ENCODE measurements at regions not wholly inside any gene's neighbourhood (a gene's known extent, or its start where the extent isn't known, plus 50 kb on each side); places are given as distances from the start of the nearest gene placed in this dataset.
"Not testable (repeated sequence)": the region's sequence is repeated elsewhere in the genome, so short reads cannot be mapped to it uniquely, and the experiment has no call there.

- no peak for DNase-seq
Measured at GRCh38 chr3:38964646-38965045, 87.1 kb downstream of the SCN11A start.

DNA sequence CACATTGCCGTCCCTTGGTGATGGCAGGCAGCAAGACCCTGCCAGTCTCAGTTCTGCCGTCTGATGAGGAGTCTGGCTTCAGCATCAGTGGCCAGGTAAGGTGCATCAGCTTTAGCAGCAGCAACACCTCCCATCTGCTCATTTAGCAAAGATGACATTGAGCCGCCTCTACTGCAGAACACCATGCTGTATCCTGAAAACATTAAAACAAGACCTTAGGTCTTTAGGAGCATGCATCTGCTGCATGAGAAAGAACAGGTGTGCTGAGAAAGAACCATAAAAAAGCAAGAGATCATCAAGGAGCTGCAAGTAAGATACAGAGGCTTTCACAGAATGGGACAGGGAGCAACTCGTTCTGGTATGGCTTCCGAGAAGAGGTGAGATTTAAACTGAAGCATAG lies 87.5 kb downstream of the SCN11A start:
- no peak for DNase-seq

DNA sequence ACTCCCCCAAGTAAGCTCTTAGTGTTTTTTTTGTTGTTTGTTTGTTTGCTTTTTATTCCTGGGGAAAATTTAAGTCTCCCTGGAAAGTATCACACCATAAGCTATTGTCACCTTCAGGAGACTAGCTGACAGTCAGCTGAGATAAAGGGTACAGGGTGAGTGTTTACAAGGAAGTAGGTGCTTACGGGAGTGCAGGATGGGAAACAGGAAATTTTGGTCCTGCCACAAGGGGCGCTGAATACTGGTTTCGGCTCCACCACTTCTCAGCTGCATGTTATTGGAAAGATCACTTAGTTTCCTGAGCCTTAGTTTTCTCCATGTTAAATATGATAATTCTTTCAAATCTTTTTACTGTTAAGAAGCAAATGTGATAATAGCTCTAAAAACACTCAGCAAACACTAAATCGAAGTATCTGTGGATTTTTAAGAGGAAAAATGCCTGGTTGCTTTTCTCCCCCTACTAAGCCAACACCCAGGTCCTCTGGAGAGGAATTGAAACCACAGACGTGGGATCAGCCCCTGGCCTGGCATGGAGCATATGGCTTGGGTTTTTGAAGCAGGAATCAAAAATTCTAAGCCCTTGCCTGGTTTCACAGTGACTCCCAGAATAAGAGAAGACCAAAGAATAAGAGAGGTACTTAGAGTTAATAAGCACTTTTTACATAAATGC lies 90.7 kb downstream of the SCN11A start:
- DNase-seq, result no peak

DNA sequence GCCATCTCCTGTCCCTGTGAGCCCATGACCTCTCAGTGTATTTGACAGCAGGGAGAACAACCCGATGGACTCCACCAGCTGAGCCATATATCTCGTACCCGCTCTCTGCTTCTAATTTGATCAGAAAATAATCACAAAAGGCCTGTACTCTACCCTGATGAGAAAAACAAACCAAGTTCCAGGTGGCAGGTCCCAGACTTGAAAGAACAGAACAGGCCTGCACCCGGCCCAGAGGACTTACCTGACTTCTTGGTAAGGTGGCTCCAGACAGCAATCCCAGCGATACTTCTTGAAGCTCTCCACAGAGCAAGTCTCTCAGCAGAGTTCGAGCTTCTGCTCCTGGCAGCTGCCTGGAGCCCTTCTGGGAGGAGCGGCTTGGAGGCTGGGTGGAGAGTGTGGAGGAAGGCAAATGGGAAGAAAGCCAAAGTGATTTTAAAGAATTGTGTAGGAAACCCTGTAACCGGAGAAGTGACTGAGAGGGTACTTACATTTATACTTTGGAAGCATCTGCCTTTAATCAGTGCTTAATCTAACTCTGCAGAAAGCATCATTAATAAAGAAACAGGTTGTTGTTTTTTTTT lies 91.6 kb downstream of the SCN11A start:
- DNase-seq, result no peak

DNA sequence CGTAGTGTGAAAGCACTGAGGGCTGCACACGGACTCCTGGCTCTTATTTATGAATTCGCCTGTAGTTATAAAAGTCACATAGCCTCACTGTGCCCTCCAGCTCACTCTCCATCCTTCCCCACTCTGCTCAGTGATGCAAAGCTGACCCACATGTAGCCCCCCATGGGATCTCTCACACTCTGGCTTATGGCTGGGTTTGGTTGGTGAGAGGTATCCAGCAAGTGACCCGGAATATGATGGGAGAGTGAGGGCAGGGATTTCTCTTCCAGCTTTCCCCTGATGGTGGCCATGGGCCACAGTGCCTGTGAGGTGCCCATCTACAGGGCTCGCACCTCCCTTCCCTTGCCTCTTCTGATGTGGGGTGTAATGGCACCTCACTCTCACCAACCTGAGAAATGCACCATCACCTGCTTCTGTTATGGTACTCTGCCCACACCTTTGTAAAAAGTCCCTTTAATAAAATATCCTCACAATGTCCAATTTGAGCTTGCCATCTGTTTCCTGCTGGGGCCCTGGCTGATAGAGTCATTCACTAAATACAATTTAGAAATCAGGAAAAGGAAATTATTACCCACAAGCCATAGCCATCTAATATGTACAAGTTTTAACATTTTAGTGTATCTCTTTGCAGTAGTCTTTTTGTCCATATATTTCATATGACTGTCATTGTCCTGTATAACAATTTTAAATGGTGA lies 93.6 kb downstream of the SCN11A start:
- DNase-seq, result no peak

- no peak for DNase-seq
Measured at GRCh38 chr3:38957296-38957695, 94.4 kb downstream of the SCN11A start.

- DNase-seq, result no peak
Measured at GRCh38 chr3:38952721-38953120, 99.0 kb downstream of the SCN11A start.

- not testable (repeated sequence) for DNase-seq
Measured at GRCh38 chr3:38951167-38951566, 100.6 kb downstream of the SCN11A start.

DNA sequence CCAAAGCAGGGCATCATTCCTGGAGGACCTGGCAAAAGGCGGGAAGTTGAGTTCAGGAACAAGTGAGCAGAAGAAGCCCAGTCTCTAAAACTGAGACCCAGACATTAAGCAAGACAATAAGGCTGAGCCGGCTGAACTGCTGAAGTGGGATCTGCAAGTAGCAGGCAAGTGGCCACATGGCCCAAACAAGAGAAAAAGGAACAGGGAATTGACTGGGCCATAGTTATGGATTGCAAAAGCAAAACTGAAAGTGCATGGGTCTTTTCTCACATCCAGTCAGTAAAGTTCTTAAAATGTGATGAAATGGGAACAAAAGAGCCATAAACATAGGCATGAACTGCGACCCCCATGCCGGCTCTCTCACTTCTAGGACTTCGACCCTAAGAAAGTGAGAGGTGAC lies 101.2 kb downstream of the SCN11A start:
- no peak for DNase-seq

- no peak for DNase-seq
Measured at GRCh38 chr3:38949994-38950393, 101.8 kb downstream of the SCN11A start.

DNA sequence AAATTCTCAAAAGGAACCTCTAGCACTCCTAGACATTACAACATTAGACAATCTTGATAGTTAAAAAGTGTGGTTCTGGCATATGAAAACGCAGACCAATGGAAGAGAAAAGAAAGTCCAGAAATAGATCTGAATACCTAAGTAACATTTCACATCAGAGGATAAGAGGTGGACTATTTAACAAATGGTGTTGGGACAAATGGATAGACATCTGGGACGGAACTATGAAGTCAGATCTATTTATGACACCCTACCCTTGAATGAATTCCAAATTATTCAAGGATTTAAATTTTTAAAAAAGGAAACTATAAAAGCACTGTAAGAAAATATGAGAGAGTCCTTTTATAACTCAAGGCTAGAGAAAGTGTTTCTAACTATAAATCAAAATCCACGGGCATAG lies 111.3 kb downstream of the SCN11A start:
- DNase-seq, result no peak

- DNase-seq, result no peak
Measured at GRCh38 chr3:38925351-38925750, 109.3 kb upstream of the SCN10A start.

- no peak for DNase-seq
Measured at GRCh38 chr3:38916706-38917105, 100.7 kb upstream of the SCN10A start.

- DNase-seq, result no peak
Measured at GRCh38 chr3:38907426-38907825, 91.4 kb upstream of the SCN10A start.

- no peak for DNase-seq
Measured at GRCh38 chr3:38890426-38890825, 74.4 kb upstream of the SCN10A start.

GRCh38 chr3:38878646-38879045 lies 62.6 kb upstream of the SCN10A start:
- no peak for DNase-seq

Measured in COR-L47 (cell line).